Activated T-cell treated with anti-CD3 and anti-CD28 coated beads for 48 hours (primary cell): ENCODE measurements at regions not wholly inside any gene's neighbourhood (a gene's known extent, or its start where the extent isn't known, plus 50 kb on each side); places are given as distances from the start of the nearest gene placed in this dataset.

Experiments
- DNase-seq: peaks from one replicate; pipeline ENCODE4 v3.0.0-alpha.2; 2020; ENCODE audit warnings: low read depth

GRCh38 chrX:120819126-120819525 lies 56.5 kb downstream of the CT47B1 start:
- DNase-seq = no peak

GRCh38 chrX:120813982-120814381 lies 61.7 kb downstream of the CT47B1 start:
- no peak for DNase-seq

- no peak for DNase-seq
Measured at GRCh38 chrX:120801426-120801825, 74.2 kb downstream of the CT47B1 start.

- no peak for DNase-seq
Measured at GRCh38 chrX:120797188-120797851, 78.3 kb downstream of the CT47B1 start.

GRCh38 chrX:120795301-120795700 lies 80.4 kb downstream of the CT47B1 start:
- no peak for DNase-seq

- no peak for DNase-seq
Measured at GRCh38 chrX:120794525-120794975, 81.1 kb downstream of the CT47B1 start.

- no peak for DNase-seq
Measured at GRCh38 chrX:120793098-120793497, 82.6 kb downstream of the CT47B1 start.

- no peak for DNase-seq
Measured at GRCh38 chrX:120791013-120791643, 84.5 kb downstream of the CT47B1 start.

- DNase-seq = no peak
Measured at GRCh38 chrX:120790552-120790951, 85.1 kb downstream of the CT47B1 start.

- no peak for DNase-seq
Measured at GRCh38 chrX:120790118-120790517, 85.5 kb downstream of the CT47B1 start.

GRCh38 chrX:120781403-120781802 lies 94.3 kb downstream of the CT47B1 start:
- DNase-seq = no peak

GRCh38 chrX:120775959-120776358 lies 99.7 kb downstream of the CT47B1 start:
- no peak for DNase-seq

- no peak for DNase-seq
Measured at GRCh38 chrX:120774606-120775005, 101.1 kb downstream of the CT47B1 start.

- DNase-seq = no peak
Measured at GRCh38 chrX:120773801-120774200, 101.9 kb downstream of the CT47B1 start.

- no peak for DNase-seq
Measured at GRCh38 chrX:120769576-120770341, 105.9 kb downstream of the CT47B1 start.

GRCh38 chrX:120768681-120769080 lies 107.0 kb downstream of the CT47B1 start:
- DNase-seq = no peak

- DNase-seq = no peak
Measured at GRCh38 chrX:120768254-120768653, 107.4 kb downstream of the CT47B1 start.

GRCh38 chrX:120763269-120763668 lies 112.4 kb downstream of the CT47B1 start:
- no peak for DNase-seq

- DNase-seq = no peak
Measured at GRCh38 chrX:120761810-120762209, 113.9 kb downstream of the CT47B1 start.

GRCh38 chrX:120759685-120760084 lies 116.0 kb downstream of the CT47B1 start:
- no peak for DNase-seq

- no peak for DNase-seq
Measured at GRCh38 chrX:120755066-120755846, 120.4 kb downstream of the CT47B1 start.
